Caco-2 (cell line): ENCODE measurements at regions not wholly inside any gene's neighbourhood (a gene's known extent, or its start where the extent isn't known, plus 50 kb on each side); places are given as distances from the start of the nearest gene placed in this dataset.
"Not testable (repeated sequence)": the region's sequence is repeated elsewhere in the genome, so short reads cannot be mapped to it uniquely, and the experiment has no call there.

Source experiments
- BruUV-seq: library from RNA; stranded (reverse); fragments of 400-500 nt; replicated peaks from 2 replicates; lab custom pipeline; 2021; lab: Mats Ljungman, UMichigan
- CTCF ChIA-PET: fragments of 300-600 bp; sonication (Branson Sonifier 250); formaldehyde crosslinking; loops from one replicate; lab custom pipeline; 2022; ENCODE audit warnings: antibody characterized with exemption; lab: Charles Lee
- POLR2A ChIA-PET: fragments of 300-600 bp; sonication (Branson Sonifier 250); formaldehyde crosslinking; loops from one replicate; lab custom pipeline; 2022; ENCODE audit warnings: antibody characterized with exemption; lab: Charles Lee
- DNase-seq, 2 experiments: peaks; one replicate each; pipeline versions ENCODE4 v3.0.0 to v3.0.0-alpha.2; 2020 to 2022
- H3K27me3 ChIP-seq: replicated peaks from 2 replicates; pipeline ENCODE4 v1.6.0; 2011; ENCODE audit warnings: low read length; ENCODE audit not compliant: control insufficient read depth, insufficient read depth
- H3K36me3 ChIP-seq: 2 replicates; pipeline ENCODE4 v1.5.1; 2011; ENCODE audit warnings: low read length; ENCODE audit not compliant: control insufficient read depth, insufficient read depth
- H3K4me1 ChIP-seq: fragments of 250-450 bp; sonication (Bioruptor Pico); 2 replicates; pipeline ENCODE4 v1.5.1; 2020; ENCODE audit warnings: mild to moderate bottlenecking
- H3K4me3 ChIP-seq: 2 replicates; pipeline ENCODE4 v1.5.1; 2011; ENCODE audit warnings: low read depth, mild to moderate bottlenecking, control low read depth, low read length
- H3K9me3 ChIP-seq: fragments of 250-450 bp; sonication (Bioruptor Pico); 2 replicates; pipeline ENCODE4 v1.5.1; 2020; ENCODE audit warnings: mild to moderate bottlenecking, moderate library complexity
- H3K27ac Mint-ChIP-seq: one replicate; pipeline ENCODE4 v1.8.0; 2022; ENCODE audit warnings: mixed read lengths; ENCODE audit not compliant: unreplicated experiment
- H3K27me3 Mint-ChIP-seq: one replicate; pipeline ENCODE4 v1.8.0; 2022; ENCODE audit warnings: mixed read lengths; ENCODE audit not compliant: insufficient read depth, unreplicated experiment
- H3K36me3 Mint-ChIP-seq: one replicate; pipeline ENCODE4 v1.8.0; 2022; ENCODE audit warnings: mild to moderate bottlenecking, mixed read lengths; ENCODE audit not compliant: insufficient read depth, unreplicated experiment
- H3K4me1 Mint-ChIP-seq: one replicate; pipeline ENCODE4 v1.8.0; 2022; ENCODE audit warnings: low read depth, mixed read lengths; ENCODE audit not compliant: unreplicated experiment
- H3K4me3 Mint-ChIP-seq: one replicate; pipeline ENCODE4 v1.8.0; 2022; ENCODE audit warnings: mild to moderate bottlenecking, moderate library complexity, mixed read lengths; ENCODE audit not compliant: unreplicated experiment
- H3K9me3 Mint-ChIP-seq: one replicate; pipeline ENCODE4 v1.8.0; 2022; ENCODE audit warnings: mixed read lengths; ENCODE audit not compliant: unreplicated experiment
- intact Hi-C: fragments of 100-400 bp; cut with micrococcal nuclease; formaldehyde crosslinking; loops from one replicate; pipeline ENCODE4 v1.10.0; 2022; ENCODE audit not compliant: unreplicated experiment
- TF ChIP-seq, protein P1 (sequence below), 2 experiments: fragments of 200-600 bp in 1 of 2; IDR thresholded peaks; 1 replicate in 1 of 2; 2 replicates in 1 of 2; pipeline versions ENCODE4 v1.5.1 to v1.8.0; 2011 to 2022; ENCODE audit warnings: antibody characterized with exemption in 1 of 2, control low read depth in 1 of 2, inconsistent platforms in 1 of 2, low read depth in 1 of 2, low read length in 1 of 2, mild to moderate bottlenecking in 1 of 2, moderate library complexity in 1 of 2; ENCODE audit not compliant: insufficient read depth in 1 of 2, severe bottlenecking in 1 of 2, unreplicated experiment in 1 of 2

DNA sequence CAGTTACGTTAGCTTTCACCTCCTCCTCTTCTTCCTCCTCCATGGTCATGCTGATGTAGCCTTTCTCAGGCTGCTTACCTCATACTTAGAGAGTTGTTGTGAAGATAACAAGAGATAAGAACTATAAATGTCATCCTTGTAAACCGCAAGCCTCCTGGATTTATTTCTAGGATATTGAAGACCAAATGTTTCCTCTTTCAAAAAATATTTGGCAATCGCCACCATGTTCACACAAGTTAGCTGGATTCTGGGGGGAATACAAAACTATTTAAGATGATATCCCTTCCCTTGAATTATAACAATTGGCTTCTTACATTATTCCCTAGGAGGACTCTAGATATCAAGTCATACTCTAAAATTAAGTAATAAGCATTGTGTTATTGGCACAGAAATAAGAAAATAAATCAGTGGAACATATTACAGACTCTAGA is 99.8 kb upstream of the PLEKHG1 start:
- TF ChIP-seq, protein P1, sequence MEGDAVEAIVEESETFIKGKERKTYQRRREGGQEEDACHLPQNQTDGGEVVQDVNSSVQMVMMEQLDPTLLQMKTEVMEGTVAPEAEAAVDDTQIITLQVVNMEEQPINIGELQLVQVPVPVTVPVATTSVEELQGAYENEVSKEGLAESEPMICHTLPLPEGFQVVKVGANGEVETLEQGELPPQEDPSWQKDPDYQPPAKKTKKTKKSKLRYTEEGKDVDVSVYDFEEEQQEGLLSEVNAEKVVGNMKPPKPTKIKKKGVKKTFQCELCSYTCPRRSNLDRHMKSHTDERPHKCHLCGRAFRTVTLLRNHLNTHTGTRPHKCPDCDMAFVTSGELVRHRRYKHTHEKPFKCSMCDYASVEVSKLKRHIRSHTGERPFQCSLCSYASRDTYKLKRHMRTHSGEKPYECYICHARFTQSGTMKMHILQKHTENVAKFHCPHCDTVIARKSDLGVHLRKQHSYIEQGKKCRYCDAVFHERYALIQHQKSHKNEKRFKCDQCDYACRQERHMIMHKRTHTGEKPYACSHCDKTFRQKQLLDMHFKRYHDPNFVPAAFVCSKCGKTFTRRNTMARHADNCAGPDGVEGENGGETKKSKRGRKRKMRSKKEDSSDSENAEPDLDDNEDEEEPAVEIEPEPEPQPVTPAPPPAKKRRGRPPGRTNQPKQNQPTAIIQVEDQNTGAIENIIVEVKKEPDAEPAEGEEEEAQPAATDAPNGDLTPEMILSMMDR (IDR thresholded peaks at IDR 0.05; ENCODE audit: insufficient read depth in 1 of 2, low read depth in 1 of 2, low read length in 1 of 2, severe bottlenecking in 1 of 2, unreplicated experiment in 1 of 2), result no peak
- no peak for DNase-seq
- Histone ChIP-seq H3K27me3 (no peaks in the 10 kb centered on the region), H3K36me3 (no peaks in the 10 kb centered on the region), H3K9me3 (peaks cover 5% of the 10 kb centered on the region; the same call in 1 of the 2 replicates), H3K4me3 (no peak overlapping the region), H3K4me1 (no peaks in the 10 kb centered on the region)
- Mint-ChIP-seq H3K27ac (no peak overlapping the region), H3K4me1 (no peaks in the 10 kb centered on the region), H3K4me3 (no peak overlapping the region), H3K27me3 (no peaks in the 10 kb centered on the region), H3K36me3 (no peaks in the 10 kb centered on the region), H3K9me3 (no peaks in the 10 kb centered on the region)
- no TSS peak for BruUV-seq
- intact Hi-C loops, result no loop called here
- POLR2A ChIA-PET, result no interaction called here
- CTCF ChIA-PET, result no interaction called here

- H3K9me3 Mint-ChIP-seq, POLR2A ChIA-PET, H3K27me3 ChIP-seq, DNase-seq, H3K27ac Mint-ChIP-seq, CTCF ChIA-PET, H3K9me3 ChIP-seq, H3K4me3 Mint-ChIP-seq, intact Hi-C loops, BruUV-seq, H3K36me3 ChIP-seq, H3K4me1 ChIP-seq, H3K4me1 Mint-ChIP-seq, H3K4me3 ChIP-seq, H3K36me3 Mint-ChIP-seq, H3K27me3 Mint-ChIP-seq: not testable (repeated sequence)
Observed at GRCh38 chr6:150500568-150500967, 99.1 kb upstream of the PLEKHG1 start.

DNA sequence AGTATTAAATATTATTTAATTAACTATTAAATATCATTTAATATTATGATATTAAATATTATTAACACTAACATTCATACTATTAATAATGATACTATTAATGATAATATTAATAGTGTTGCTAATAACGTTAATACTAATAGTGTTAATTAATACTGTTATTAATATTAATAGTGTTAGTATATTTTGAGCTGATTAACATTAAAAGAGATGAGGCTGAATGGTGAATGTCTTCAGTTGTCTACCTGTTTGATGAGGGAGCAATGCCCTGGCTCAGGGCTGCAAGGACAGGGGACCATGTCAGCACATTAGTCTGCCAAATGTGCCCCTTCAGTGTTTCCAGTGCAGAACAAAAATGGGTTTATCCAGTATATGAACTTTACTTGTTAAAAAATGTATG is 96.6 kb upstream of the PLEKHG1 start:
- no peaks in the 10 kb centered on the region for H3K9me3 Mint-ChIP-seq
- ChIA-PET POLR2A (no interaction called here), CTCF (no interaction called here)
- H3K4me1 Mint-ChIP-seq, result no peaks in the 10 kb centered on the region
- TF ChIP-seq, protein P1 (IDR thresholded peaks at IDR 0.05; ENCODE audit: insufficient read depth in 1 of 2, low read depth in 1 of 2, low read length in 1 of 2, severe bottlenecking in 1 of 2, unreplicated experiment in 1 of 2), result no peak
- no peaks in the 10 kb centered on the region for H3K36me3 Mint-ChIP-seq
- H3K4me3 Mint-ChIP-seq, result no peak overlapping the region
- no peak overlapping the region for H3K27ac Mint-ChIP-seq
- Histone ChIP-seq H3K4me1 (no peaks in the 10 kb centered on the region), H3K27me3 (no peaks in the 10 kb centered on the region), H3K9me3 (peaks cover 5% of the 10 kb centered on the region; the same call in 1 of the 2 replicates), H3K36me3 (no peaks in the 10 kb centered on the region), H3K4me3 (no peak overlapping the region)
- no TSS peak for BruUV-seq
- intact Hi-C loops, result no loop called here
- H3K27me3 Mint-ChIP-seq, result no peaks in the 10 kb centered on the region
- no peak for DNase-seq
